T-helper 1 cell (primary cell): ENCODE measurements at regions not wholly inside any gene's neighbourhood (a gene's known extent, or its start where the extent isn't known, plus 50 kb on each side); places are given as distances from the start of the nearest gene placed in this dataset.
"Not testable (repeated sequence)": the region's sequence is repeated elsewhere in the genome, so short reads cannot be mapped to it uniquely, and the experiment has no call there.

Experiments
- DNase-seq, 5 donors: peaks; one replicate each; pipeline ENCODE4 v3.0.0-alpha.2; 2012 to 2020

GRCh38 chr13:70613295-70613694 is 505.0 kb upstream of the KLHL1 start:
- no peak for DNase-seq

- no peak for DNase-seq
Observed at GRCh38 chr13:70612881-70613280, 504.6 kb upstream of the KLHL1 start.

GRCh38 chr13:70604448-70604847 is 496.2 kb upstream of the KLHL1 start:
- DNase-seq: no peak

DNA sequence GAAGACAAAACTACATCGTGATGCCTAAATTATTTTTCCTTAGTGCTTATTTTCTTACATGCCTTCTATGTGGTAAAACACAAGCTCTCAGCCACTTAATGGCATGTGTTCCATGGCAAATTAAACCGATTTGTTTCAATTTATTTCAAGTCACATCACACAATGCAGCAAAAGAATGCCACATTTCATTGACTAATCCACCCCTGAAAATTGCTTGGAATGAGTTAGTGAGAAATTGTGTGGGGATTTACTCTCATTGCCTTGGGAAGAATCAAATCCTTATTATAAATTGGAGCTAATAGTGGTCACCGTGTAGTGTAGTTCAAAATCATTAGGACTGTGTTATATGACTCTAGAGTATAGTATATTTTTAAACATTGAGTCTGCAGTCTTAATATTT is 485.5 kb upstream of the KLHL1 start:
- DNase-seq: no peak

- no peak for DNase-seq
Observed at GRCh38 chr13:70585109-70585508, 476.9 kb upstream of the KLHL1 start.

GRCh38 chr13:70580825-70581224 is 472.6 kb upstream of the KLHL1 start:
- DNase-seq: no peak

DNA sequence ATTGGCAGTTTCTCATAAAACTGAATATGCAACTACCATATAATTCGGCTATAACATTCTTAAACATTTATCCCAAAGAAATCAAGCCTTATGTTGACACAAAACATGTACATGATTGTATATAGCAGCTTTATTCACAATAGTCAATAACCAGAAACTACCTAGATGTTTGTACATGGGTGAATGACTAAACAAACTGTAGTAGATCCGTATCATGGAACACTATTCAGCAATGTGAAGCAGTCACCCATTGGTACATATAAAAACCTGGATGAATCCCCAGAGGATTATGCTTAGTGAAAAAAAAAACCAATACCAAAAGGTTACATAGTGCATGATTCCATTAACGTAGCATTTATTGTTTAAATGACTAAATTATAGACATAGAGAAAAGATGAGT is 471.7 kb upstream of the KLHL1 start:
- DNase-seq: no peak

DNA sequence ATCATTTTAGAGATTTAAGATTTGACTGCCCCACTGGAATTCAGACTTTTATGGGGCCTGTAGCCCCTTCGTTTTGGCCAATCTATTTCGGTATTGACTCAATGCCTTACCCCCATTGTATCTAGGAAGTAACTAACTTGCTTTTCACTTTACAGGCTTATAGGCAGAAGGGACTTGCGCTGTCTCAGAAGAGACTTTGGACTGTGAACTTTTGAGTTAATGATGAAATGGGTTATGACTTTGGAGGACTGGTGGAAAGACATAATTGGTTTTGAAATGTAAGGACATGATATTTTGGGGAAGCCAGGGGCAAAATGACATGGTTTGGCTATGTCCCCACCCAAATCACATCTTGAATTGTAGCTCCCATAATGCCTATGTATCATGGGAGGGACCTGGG is 463.0 kb upstream of the KLHL1 start:
- no peak for DNase-seq

DNA sequence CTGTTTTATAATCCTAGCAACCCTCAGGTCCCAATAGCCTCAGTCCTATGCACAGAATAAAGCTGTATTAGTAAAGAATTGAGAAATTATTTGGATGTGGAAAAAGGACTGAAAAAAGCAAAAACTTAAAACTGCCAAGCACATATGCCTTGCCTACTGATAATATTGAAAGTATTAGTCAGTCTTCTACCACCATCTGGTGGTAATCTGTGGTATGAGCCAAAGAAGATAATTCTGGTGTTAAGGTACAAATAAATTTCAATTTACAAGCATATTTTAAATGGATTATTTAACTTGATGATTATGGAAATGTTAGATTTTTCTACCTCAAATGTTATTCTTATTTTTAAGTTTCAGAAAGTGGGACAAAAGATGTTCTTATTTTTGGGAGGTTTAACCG is 460.3 kb upstream of the KLHL1 start:
- DNase-seq: peak in 1 of 5 donors; percentile 1

DNA sequence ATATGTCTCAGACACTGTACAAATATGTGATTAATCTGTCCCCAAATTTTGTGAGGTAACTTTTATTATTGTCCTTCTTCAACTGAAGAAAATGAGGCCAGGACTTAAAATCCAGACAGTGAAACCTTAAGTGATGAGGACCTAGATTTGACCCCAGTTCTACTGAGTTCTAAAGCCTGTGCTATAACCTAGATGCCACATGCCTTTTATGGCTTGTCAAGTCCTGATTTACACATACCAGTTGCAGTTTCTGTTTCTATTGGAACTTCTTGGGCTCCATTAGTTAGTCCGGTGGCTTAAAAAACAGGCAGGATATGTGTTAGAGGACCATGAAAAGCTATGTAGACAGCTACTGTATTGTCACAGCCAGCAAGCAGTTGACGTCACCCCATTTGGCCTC is 436.5 kb upstream of the KLHL1 start:
- no peak for DNase-seq

GRCh38 chr13:70541451-70541850 is 433.2 kb upstream of the KLHL1 start:
- no peak for DNase-seq

DNA sequence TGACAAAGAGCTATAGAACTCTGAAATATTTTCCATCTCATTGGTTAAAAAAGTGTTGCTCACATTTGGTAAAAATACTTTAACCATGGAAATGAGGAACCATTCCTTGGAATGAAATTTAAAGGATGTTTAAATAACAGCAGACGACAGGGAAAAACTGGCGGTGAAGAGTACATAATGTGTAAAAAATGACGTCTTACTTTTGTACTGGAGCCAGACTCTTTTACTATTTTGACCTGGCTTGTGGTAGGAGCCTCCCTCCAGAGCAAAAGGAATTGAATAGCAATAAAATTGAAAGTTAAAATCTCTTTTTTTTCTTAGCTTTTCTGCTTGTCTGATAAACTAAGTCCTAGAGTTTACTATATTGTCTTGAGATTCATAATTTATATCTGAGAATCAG is 426.2 kb upstream of the KLHL1 start:
- no peak for DNase-seq

DNA sequence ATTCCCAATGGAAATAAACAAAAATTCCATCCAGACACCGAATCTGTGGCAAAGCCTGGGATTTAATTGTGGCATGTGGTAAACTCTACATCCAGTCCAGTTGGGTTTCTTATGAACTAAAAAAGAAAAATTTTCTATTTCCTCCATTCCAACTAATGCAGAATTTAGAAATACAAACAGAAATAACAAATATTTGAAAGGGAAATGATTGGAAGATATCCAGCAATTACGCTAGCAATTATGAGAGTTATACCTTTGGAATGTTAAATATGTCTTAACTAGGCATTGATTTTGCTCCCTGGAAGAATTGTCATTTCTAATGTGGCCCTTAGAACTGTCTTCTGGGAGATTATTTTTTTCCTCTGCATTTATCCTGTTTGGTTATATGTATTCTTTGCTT is 421.4 kb upstream of the KLHL1 start:
- DNase-seq: no peak

DNA sequence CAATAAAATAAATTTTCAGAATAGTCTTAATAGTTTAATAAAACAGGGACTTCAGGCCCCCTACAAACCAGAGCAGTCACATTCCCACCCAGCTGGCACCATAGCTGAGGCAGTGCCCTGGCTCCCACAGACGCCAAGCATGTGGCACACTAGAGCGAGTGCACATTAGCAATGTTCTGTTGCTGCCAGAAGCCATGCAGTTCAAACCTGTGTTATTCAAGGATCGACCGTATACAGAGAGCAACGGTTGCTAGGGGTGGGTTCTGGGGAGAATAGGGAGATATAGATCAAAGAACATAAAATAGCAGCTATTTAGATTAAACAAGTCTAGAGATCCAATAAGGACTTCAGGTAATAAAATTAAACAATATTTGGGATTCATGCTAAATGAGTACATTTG is 419.3 kb upstream of the KLHL1 start:
- no peak for DNase-seq

DNA sequence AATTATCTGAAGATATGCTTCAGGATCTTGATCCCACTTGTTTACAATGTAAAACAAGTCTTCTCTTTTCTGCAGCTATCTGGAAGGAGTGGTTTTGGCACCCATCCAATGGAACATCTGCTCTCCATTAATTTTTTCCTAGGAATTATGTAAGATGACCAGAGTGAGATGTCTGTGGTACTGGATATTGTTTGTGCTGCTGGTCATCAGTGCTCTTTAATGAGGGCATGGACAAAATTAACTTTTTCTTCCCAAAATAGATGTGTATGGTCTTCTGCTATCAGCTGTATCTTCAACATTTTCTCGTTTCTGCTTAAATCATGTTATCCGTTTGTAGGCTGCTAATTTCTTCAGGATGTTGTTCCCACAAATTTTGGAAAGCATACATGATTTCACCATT is 415.4 kb upstream of the KLHL1 start:
- DNase-seq: no peak

- no peak for DNase-seq
Observed at GRCh38 chr13:70520275-70521036, 412.2 kb upstream of the KLHL1 start.

- no peak for DNase-seq
Observed at GRCh38 chr13:70518081-70518480, 409.8 kb upstream of the KLHL1 start.

DNA sequence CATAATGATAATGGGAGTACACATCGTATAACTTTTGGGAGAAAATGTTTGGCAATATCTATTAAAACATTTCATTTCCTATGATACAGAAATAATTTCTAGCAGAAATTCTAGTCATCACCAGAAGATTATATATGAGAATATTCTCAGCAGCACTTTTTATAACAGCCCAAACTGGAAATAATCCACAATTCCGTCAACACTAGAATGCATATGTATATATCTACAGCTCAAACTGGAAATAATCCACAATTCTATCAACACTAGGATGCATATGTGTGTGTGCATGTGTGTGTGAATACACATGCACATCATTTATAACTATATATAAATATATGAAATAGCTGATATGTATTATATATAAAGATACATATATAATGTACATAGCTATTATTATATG is 408.0 kb upstream of the KLHL1 start:
- no peak for DNase-seq

DNA sequence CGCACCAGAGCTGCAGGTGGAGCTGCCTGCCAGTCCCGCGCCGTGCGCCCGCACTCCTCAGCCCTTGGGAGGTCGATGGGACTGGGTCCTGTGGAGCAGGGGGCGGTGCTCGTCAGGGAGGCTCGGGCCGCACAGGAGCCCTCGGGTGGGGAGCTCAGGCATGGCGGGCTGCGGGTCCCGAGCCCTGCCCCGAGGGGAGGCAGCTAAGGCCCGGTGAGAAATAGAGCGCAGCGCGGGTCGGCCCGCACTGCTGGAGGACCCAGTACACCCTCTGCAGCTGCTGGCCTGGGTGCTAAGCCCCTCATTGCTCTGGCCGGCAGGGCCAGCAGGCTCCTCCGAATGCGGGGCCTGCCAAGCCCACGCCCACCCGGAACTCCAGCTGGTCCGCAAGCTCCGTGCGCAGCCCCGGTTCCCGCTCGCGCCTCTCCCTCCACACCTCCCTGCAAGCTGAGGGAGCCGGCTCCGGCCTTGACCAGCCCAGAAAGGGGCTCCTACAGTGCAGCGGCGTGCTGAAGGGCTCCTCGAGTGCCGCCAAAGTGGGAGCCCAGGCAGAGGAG is 403.7 kb upstream of the KLHL1 start:
- not testable (repeated sequence) for DNase-seq

GRCh38 chr13:70505809-70506208 is 397.6 kb upstream of the KLHL1 start:
- DNase-seq: no peak

- no peak for DNase-seq
Observed at GRCh38 chr13:70502944-70503343, 394.7 kb upstream of the KLHL1 start.

- DNase-seq: no peak
Observed at GRCh38 chr13:70490320-70490935, 382.2 kb upstream of the KLHL1 start.

DNA sequence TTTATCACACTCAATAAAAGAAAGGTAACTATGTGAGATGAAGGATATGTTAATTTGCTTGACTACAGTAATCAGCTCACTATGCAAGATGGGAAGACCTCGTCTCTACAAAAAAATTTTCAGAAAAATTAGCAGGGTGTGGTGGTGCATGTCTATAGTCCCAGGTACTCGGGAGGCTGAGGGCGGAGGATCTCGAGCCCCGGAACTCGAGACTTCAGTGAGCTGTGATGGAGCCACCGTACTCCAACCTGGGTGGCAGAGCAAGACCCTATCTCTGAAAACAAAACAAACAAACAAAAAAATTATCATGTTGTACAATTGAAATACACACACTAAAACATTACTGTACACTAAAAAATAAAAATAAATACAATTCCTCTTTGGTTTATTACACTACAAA is 376.7 kb upstream of the KLHL1 start:
- DNase-seq: no peak

DNA sequence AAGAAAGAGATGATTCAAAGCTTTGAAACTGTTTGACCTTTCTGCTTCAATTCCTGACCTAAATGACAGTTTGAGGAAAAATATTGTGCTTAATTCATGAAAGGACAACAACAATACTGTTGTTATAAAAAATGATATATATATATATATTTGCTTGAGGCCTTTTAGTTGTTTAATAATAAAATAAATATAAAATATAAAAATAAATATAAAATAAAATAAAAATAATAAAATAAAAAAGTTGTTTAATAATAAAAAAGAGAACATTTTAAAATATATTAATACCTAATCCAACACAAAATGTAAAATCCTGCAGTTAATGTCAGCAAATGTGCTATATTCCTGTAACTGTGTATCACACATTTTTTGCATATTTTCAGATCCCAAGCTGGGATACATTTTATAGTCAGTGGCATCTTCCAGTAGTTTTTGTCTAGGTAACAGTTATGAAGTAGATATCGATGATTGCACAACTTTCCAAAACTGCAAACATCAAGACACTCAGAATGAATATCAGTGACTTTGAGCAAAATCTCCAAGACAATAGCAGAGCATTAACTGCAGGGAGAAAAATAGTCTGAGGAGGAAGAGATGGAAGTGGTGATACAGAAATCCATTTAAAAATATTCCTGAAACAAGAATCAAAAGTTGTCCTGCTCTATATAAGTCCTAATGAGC is 375.5 kb upstream of the KLHL1 start:
- no peak for DNase-seq
